H1 (cell line): ENCODE measurements at regions not wholly inside any gene's neighbourhood (a gene's known extent, or its start where the extent isn't known, plus 50 kb on each side); places are given as distances from the start of the nearest gene placed in this dataset.

Experiments used
- CREB1 ChIP-seq: IDR thresholded peaks from 2 replicates; pipeline ENCODE4 v1.6.1; 2012; ENCODE audit warnings: inconsistent platforms
- EZH2 ChIP-seq: fragments of 200-600 bp; sonication (generic); IDR thresholded peaks from 2 replicates; pipeline ENCODE4 v1.7.1; 2012; ENCODE audit warnings: low read depth, mild to moderate bottlenecking, moderate library complexity, low read length, inconsistent platforms; ENCODE audit not compliant: severe bottlenecking
- KDM1A ChIP-seq: fragments of 200-600, 300-600 bp; sonication (generic); IDR thresholded peaks from 2 replicates; pipeline ENCODE4 v1.7.1; 2016; ENCODE audit warnings: mild to moderate bottlenecking, low read length, borderline replicate concordance
- KDM5A ChIP-seq: fragments of 200-600 bp; IDR thresholded peaks from 2 replicates; pipeline ENCODE4 v1.7.1; 2012; ENCODE audit warnings: mild to moderate bottlenecking, low read length, inconsistent platforms, mixed read lengths
- POLR2A ChIP-seq, 2 experiments: IDR thresholded peaks; 1 replicate in 1 of 2; 2 replicates in 1 of 2; pipeline ENCODE4 v1.6.1; 2011; ENCODE audit warnings: low read depth in 2 of 2, low read length in 2 of 2, mild to moderate bottlenecking in 2 of 2; ENCODE audit errors: control extremely low read depth in 1 of 2
- RAD21 ChIP-seq, 2 experiments: IDR thresholded peaks in 1 of 2; conservative IDR thresholded peaks in 1 of 2; 2 replicates each; pipeline ENCODE4 v1.6.1; 2011; ENCODE audit warnings: low read depth in 2 of 2, low read length in 2 of 2, improper control_type of control experiment in 1 of 2, inconsistent platforms in 1 of 2, mild to moderate bottlenecking in 1 of 2, moderate library complexity in 1 of 2
- SIN3A ChIP-seq, 2 experiments: IDR thresholded peaks in 1 of 2; conservative IDR thresholded peaks in 1 of 2; 2 replicates each; pipeline ENCODE4 v1.6.1; 2011 to 2012; ENCODE audit warnings: low read length in 2 of 2, improper control_type of control experiment in 1 of 2, low read depth in 1 of 2, mild to moderate bottlenecking in 1 of 2
- TF ChIP-seq, protein P1 (sequence below), 3 experiments: IDR thresholded peaks; 1 replicate in 2 of 3; 2 replicates in 1 of 3; pipeline versions ENCODE4 v1.5.1 to v1.6.1; 2011; ENCODE audit warnings: low read length in 3 of 3, mild to moderate bottlenecking in 3 of 3, inconsistent platforms in 2 of 3, low read depth in 1 of 3, moderate library complexity in 1 of 3; ENCODE audit not compliant: insufficient read depth in 1 of 3; ENCODE audit errors: control extremely low read depth in 1 of 3

- no peak for TF ChIP-seq RAD21 (IDR thresholded peaks at IDR 0.05 in 1 of 2, conservative IDR thresholded peaks at IDR 0.05 in 1 of 2; ENCODE audit: low read depth in 2 of 2, low read length in 2 of 2)
- no peak for TF ChIP-seq POLR2A (IDR thresholded peaks at IDR 0.05; ENCODE audit: control extremely low read depth in 1 of 2, low read depth in 2 of 2, low read length in 2 of 2)
- TF ChIP-seq, protein P1, sequence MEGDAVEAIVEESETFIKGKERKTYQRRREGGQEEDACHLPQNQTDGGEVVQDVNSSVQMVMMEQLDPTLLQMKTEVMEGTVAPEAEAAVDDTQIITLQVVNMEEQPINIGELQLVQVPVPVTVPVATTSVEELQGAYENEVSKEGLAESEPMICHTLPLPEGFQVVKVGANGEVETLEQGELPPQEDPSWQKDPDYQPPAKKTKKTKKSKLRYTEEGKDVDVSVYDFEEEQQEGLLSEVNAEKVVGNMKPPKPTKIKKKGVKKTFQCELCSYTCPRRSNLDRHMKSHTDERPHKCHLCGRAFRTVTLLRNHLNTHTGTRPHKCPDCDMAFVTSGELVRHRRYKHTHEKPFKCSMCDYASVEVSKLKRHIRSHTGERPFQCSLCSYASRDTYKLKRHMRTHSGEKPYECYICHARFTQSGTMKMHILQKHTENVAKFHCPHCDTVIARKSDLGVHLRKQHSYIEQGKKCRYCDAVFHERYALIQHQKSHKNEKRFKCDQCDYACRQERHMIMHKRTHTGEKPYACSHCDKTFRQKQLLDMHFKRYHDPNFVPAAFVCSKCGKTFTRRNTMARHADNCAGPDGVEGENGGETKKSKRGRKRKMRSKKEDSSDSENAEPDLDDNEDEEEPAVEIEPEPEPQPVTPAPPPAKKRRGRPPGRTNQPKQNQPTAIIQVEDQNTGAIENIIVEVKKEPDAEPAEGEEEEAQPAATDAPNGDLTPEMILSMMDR (IDR thresholded peaks at IDR 0.05; ENCODE audit: control extremely low read depth in 1 of 3, insufficient read depth in 1 of 3, low read depth in 1 of 3, low read length in 3 of 3), result no peak
- no peak for TF ChIP-seq EZH2
- TF ChIP-seq SIN3A (conservative IDR thresholded peaks at IDR 0.05 in 1 of 2, IDR thresholded peaks at IDR 0.05 in 1 of 2; ENCODE audit: low read depth in 1 of 2, low read length in 2 of 2), result no peak
- TF ChIP-seq KDM1A, result no peak
- TF ChIP-seq KDM5A, result no peak
- no peak for TF ChIP-seq CREB1
Measured at GRCh38 chr12:47560415-47560814, 145.4 kb downstream of the RPAP3 start.
